Vagina (tissue), 2 donors: ENCODE measurements at regions not wholly inside any gene's neighbourhood (a gene's known extent, or its start where the extent isn't known, plus 50 kb on each side); places are given as distances from the start of the nearest gene placed in this dataset.

Experiments
- CTCF ChIP-seq, 3 experiments: fragments of 450-650 bp in 2 of 3; fragments of 200-600 bp in 1 of 3; sonication (generic) in 1 of 3; IDR thresholded peaks; one replicate each; pipeline ENCODE4 v1.5.1; 2017 to 2019; ENCODE audit warnings: antibody characterized with exemption in 3 of 3, mild to moderate bottlenecking in 2 of 3, moderate library complexity in 2 of 3
- POLR2A ChIP-seq, 2 donors: fragments of 450-650 bp; IDR thresholded peaks; one replicate each; pipeline ENCODE4 v1.6.1; 2017; ENCODE audit warnings: antibody characterized with exemption in 2 of 2, mild to moderate bottlenecking in 2 of 2, moderate library complexity in 2 of 2

- TF ChIP-seq CTCF (IDR thresholded peaks at IDR 0.05) (no peak), POLR2A (IDR thresholded peaks at IDR 0.05) (no peak)
Measured at GRCh38 chr4:45946699-45947098, 177.2 kb downstream of the GABRG1 start.
